ENCODE measurements at regions not wholly inside any gene's neighbourhood (a gene's known extent, or its start where the extent isn't known, plus 50 kb on each side); places are given as distances from the start of the nearest gene placed in this dataset.

GRCh38 chr20:50288128-50288623, 97.5 kb downstream of the CEBPB start:
- DNase-seq: no peak

GRCh38 chr20:50289581-50289980, 99.0 kb downstream of the CEBPB start:
- DNase-seq: no peak

- no peak for DNase-seq
Observed at GRCh38 chr20:50290112-50290511, 99.5 kb downstream of the CEBPB start.

GRCh38 chr20:50290808-50291207, 100.2 kb downstream of the CEBPB start:
- DNase-seq: no peak

GRCh38 chr20:50291254-50292078, 100.8 kb downstream of the CEBPB start:
- no peak for DNase-seq

GRCh38 chr20:50292079-50292590, 101.5 kb downstream of the CEBPB start:
- no peak for DNase-seq

- DNase-seq: no peak
Observed at GRCh38 chr20:50292591-50293283, 102.1 kb downstream of the CEBPB start.

- DNase-seq: no peak
Observed at GRCh38 chr20:50293284-50294139, 102.9 kb downstream of the CEBPB start.

GRCh38 chr20:50294164-50295088, 103.8 kb downstream of the CEBPB start:
- no peak for DNase-seq

GRCh38 chr20:50295345-50295744, 104.7 kb downstream of the CEBPB start:
- no peak for DNase-seq

- peak; percentile 32 for DNase-seq
Observed at GRCh38 chr20:50295762-50296449, 105.3 kb downstream of the CEBPB start.

GRCh38 chr20:50296450-50297375, 106.1 kb downstream of the CEBPB start:
- no peak for DNase-seq

GRCh38 chr20:50297498-50298376, 107.1 kb downstream of the CEBPB start:
- DNase-seq: no peak

- no peak for DNase-seq
Observed at GRCh38 chr20:50298554-50299324, 108.1 kb downstream of the CEBPB start.

- no peak for DNase-seq
Observed at GRCh38 chr20:50299325-50299629, 108.6 kb downstream of the CEBPB start.

- DNase-seq: no peak
Observed at GRCh38 chr20:50301165-50301564, 110.5 kb downstream of the CEBPB start.

GRCh38 chr20:50301712-50302111, 111.1 kb downstream of the CEBPB start:
- no peak for DNase-seq

- DNase-seq: no peak
Observed at GRCh38 chr20:50302341-50303057, 111.9 kb downstream of the CEBPB start.

All from NCI-H2029 treated with DMSO at 0.1 percent for 48 hours (cell line).